GM18909 (cell line): ENCODE measurements at regions not wholly inside any gene's neighbourhood (a gene's known extent, or its start where the extent isn't known, plus 50 kb on each side); places are given as distances from the start of the nearest gene placed in this dataset.

Source experiments
- ATAC-seq: cut with Tn5 transposase; IDR thresholded peaks from one replicate; pipeline ENCODE4 v1.9.1; 2021; ENCODE audit warnings: mild to moderate bottlenecking; ENCODE audit not compliant: unreplicated experiment, poor library complexity

- no peak for ATAC-seq
These were observed 347.4 kb upstream of the ADGRL2 start for GRCh38 chr1:81453367-81453703.

- ATAC-seq, result no peak
These were observed 347.9 kb upstream of the ADGRL2 start for GRCh38 chr1:81452693-81453366.

DNA sequence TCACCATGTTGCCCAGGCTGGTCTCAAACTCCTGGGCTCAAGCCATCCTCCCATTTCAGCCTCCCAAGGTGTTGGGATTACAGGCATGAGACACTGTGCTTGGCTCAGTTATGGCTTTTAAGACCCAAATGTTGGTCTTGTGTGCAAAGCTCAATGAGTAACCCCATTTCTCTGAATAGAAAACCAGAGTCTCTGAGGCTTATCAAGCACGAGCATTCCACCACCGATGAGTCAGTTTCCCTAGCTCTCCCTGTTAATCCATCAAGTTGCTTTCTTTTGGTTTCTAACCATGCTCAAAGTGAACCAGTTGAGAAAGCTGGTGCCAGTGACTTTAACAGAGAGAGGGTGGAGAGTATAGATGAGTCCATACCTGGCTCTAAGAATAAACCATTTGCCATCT lies 350.9 kb upstream of the ADGRL2 start:
- ATAC-seq, result no peak

DNA sequence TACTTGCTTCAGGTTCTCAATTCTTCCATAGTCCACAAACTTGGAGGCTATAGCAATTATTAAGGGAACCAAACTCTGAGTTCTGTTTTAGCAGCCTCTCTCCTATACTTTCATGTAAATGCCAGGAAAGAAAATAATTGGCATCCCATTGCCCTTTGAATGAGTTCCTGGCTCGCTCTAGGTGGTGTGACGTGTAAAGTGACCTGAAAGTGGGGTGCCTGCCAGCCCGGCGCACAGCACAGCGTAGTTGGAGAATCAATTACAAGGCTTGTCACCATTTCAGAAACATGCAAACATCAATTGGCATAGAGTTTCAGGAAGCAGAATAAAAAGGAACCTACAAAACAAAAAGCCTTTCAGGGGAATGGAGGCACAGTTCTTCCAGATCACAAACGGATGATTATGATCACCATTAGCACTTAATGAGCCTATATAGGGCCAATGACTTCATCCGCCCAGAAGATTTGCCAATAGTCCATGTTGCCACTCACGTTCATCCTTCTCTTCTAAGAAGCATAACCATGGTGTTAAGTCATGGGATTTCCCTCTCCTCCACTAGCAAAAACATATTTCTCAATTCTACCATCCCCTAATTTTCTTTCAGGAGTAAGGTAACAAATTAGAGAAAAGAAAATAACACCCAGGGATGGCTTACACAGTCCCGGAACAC lies 354.6 kb upstream of the ADGRL2 start:
- ATAC-seq, result no peak

- no peak for ATAC-seq
These were observed 357.4 kb upstream of the ADGRL2 start for GRCh38 chr1:81443288-81443687.

DNA sequence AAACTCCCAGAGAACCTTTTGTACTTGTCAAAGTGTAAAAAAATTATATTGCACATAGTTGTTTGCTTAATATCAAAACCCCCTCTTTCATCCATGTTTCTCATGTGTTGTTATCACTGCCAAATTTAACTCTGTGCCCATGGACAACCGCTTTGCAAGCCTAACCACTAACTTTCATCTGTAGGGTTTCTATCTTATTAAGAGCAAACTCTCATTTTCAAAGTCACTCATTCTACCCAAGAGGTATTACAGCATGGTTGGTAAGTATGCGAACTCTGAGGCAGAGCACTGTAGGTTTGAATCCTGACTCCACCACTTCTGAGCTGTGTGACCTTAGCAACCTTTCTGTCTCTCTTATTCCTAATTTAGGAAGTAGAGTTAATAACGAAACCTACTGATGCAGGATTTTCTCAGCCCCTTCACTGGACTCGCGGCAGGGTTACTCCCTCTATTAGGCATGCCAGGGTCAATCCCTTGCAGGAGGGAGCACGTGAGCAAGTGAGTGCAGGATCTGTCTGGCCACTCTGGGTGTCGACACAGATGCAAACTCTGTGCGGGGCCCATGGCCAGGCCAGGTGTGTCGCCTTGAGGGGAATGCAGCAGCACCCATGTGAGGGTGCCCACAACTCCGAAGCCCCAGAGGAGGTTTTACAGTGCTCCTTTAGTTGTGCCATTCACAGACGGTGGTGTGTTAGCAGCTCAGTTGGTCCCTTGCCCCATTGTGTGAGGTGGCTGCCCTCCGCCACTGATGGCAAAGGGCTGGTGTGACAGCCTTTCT lies 361.5 kb upstream of the ADGRL2 start:
- ATAC-seq, result no peak

- ATAC-seq, result peak; percentile 59
These were observed 363.1 kb upstream of the ADGRL2 start for GRCh38 chr1:81437649-81438048.

DNA sequence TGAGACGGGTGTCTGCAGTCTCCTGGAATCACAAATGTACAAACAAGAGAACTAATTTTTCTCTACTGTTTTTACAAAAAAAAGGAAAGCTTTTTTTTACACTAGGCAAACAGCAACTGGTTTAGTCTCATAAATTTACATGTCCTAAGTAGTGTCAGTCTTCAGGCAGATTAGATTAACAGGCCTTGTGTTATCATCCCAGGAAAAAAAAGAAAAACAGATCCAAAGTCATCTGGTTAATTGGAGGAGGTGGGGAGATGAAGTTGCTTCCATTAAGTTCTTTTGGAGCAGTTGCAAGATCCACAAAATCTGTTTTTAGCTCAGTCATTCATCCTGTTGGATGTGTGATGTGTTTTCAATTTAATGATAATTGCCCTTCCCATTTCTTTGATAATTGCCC lies 363.5 kb upstream of the ADGRL2 start:
- no peak for ATAC-seq

DNA sequence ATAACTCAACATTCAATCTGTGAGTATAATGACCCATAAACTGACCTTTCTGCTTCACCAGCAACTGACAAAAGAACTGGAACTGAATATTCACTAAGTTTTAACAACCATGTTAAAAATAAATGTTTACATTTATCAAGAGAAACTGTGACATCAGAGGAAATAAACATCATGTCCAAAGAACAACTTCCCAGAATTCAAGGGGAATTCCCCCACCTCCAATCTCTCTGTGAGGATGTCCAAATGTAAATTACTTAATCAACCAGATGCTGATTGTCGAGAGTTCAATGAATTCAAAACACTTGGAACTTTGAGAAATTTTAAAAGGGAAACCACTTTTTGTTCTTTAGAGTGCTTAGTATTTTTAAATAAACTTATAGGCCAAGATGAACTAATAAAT lies 365.6 kb upstream of the ADGRL2 start:
- ATAC-seq, result no peak

DNA sequence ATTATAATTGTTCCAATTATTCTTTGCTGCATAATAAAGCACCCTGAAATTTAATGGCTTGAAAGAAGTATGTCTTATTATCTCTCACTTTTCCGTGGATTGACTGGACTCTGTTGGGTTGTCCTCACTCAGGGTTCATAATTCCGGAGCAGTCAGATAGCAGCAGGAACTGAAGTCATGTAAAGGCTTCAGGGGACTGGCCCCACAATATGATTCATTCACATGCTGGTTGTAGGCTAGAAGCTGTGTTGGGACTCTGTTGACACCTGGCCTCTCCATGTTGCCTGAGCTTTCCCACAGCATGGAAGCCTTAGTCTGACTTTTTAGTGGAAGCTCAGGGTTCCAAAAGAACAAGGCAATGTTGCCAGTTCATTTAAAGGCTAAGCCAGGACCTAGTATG lies 367.1 kb upstream of the ADGRL2 start:
- no peak for ATAC-seq

- no peak for ATAC-seq
These were observed 368.1 kb upstream of the ADGRL2 start for GRCh38 chr1:81432654-81433109.

GRCh38 chr1:81432059-81432458 lies 368.7 kb upstream of the ADGRL2 start:
- ATAC-seq, result no peak

GRCh38 chr1:81431624-81432000 lies 369.1 kb upstream of the ADGRL2 start:
- ATAC-seq, result no peak

- ATAC-seq, result no peak
These were observed 369.6 kb upstream of the ADGRL2 start for GRCh38 chr1:81430955-81431623.

GRCh38 chr1:81430236-81430938 lies 370.3 kb upstream of the ADGRL2 start:
- ATAC-seq, result no peak

DNA sequence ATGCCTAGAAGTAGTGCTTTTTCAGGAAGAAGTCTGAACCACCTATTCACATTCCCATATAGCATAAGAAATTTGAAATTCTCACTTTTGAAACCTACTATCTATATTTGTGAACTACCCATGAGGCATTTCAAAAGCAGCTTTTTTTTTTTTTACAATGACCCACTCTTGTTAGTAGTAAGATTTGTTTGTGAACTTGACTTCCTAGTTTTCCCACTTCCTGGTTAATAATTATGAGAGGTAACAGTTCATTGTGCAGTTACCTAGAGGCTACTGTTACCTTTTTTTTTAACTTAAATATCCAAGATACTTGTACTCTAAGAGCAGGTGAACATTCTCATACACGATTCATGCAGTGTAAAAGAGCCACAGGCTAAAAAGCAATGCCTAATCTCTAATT lies 371.7 kb upstream of the ADGRL2 start:
- ATAC-seq, result no peak

GRCh38 chr1:81424816-81425215 lies 375.9 kb upstream of the ADGRL2 start:
- ATAC-seq, result no peak

GRCh38 chr1:81424061-81424460 lies 376.7 kb upstream of the ADGRL2 start:
- ATAC-seq, result no peak

DNA sequence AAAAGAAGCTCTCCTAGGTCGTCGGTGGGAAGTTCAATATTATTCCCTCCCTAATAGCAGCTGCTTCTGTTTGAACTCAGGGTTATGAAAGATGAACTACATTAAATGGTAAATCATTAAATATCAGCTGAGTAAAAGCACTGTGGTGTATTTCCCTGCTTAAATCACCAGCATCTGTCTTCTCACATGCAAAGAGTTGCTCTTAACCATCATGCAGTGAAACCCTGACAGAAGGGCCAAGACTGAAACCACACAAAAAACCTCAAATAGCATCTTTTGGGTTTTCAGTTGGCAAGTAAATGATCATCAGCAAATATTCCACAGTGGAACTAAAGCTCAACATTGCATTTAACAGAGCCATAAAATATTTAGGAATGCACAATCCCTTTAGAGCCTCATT lies 380.0 kb upstream of the ADGRL2 start:
- ATAC-seq, result peak; percentile 93

GRCh38 chr1:81414488-81415015 lies 386.2 kb upstream of the ADGRL2 start:
- peak; percentile 93 for ATAC-seq
